Stimulated activated CD8-positive, alpha-beta memory T cell treated with anti-CD3 and anti-CD28 coated beads, Interleukin-15, amount 100 ng/mL, for 48 hours (primary cell): ENCODE measurements at regions not wholly inside any gene's neighbourhood (a gene's known extent, or its start where the extent isn't known, plus 50 kb on each side); places are given as distances from the start of the nearest gene placed in this dataset.
"Not testable (repeated sequence)": the region's sequence is repeated elsewhere in the genome, so short reads cannot be mapped to it uniquely, and the experiment has no call there.

ENCODE experiments used
- DNase-seq, 2 donors: peaks; one replicate each; pipeline ENCODE4 v3.0.0-alpha.2; 2020; ENCODE audit warnings: low read depth in 2 of 2

DNA sequence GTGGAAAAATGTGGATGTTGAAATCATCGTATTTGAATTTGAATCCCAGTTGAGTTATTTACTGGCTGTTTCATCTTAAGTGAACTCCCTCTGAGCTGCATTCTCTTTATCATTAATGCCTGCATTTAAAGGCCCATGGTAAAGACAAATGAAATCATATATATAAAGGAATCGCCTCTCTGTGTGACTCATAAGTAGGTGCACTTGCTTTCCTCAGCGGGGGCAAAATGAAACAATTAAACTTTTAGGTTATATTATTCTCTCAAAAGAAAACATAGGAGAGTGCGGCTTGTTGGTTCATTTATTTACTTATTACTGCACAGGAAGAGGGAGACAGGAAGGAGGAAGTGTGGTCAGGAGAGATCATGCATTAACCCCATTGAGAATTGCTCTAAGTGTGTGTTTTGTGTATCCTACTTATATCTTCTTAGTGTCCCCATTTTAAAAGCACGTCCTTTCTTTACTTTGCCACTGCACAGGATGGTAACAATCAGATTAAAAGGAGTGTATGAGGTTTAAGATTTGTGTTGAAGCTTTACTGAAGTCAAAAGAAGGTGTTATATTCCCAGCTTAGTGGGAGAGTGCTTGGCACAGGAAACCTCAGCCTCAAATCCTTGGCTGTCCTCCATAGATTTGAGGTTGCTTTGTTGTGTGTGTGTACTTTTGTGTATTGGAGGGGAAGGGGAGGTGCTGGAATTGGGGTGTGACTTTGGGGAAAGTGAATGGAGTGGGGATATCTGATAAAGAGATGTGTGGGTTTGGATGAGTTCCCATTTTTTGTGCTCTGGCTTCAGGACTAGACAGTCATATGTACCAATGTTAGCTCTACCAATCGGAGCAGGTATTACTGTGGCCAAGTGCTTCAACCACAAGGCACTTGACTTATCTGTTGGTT lies 595.8 kb upstream of the NR2F2 start:
- DNase-seq, result no peak

DNA sequence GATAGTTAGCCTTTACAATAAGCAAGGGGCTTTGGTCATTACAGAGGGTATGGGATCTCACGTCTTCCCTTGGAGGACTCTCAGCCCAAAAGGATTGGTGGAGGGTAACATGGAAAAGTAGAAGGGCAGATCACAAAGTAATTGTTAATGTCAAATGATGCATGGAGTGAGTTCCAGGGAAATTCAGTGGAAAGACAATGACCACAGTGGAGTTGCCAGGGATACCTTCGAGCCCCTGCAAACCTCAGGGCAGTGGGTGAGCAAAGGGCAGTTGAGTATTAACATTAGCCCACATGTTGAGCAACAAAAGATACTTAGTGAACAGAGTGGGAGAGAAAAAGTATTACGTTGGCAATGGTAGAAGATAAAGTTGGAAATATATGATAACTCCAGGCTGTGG lies 593.4 kb upstream of the NR2F2 start:
- no peak for DNase-seq

DNA sequence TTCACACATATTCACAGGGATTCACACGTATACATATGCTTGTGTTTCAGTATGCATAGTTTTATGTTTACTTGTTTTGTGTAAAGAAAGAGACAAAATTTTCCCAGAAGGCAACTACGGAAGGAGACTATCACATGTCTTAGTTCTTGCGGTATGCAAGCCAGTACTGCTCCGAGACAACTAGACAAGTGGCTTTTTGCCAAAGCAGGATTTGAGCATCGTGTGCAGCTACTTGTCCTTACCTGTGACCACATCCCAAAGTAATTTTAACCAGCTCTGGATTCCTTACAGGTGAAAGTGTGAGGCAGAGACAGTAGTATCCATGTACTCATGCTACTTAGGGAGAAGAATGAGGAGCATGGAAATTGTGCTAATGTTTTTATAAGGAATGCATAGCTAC lies 591.4 kb upstream of the NR2F2 start:
- DNase-seq, result no peak

DNA sequence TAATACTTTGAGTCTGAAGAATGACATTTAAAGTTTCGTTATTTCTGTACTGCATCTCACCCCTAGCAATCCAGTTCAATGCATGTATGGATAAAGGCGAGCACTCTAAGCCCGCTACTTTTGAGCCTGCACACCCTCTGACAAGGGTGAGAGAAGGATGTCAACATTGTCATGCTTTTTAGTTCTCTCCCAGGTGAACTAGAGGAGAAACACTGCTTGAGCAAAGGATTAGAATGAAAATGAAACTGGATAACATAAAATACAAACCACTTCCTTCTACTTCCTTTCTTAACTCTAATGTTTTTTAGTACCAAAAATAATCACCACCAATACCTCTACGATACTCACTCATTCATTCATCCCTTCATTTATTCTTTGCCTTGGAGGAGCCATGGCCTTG lies 588.7 kb upstream of the NR2F2 start:
- DNase-seq, result no peak

DNA sequence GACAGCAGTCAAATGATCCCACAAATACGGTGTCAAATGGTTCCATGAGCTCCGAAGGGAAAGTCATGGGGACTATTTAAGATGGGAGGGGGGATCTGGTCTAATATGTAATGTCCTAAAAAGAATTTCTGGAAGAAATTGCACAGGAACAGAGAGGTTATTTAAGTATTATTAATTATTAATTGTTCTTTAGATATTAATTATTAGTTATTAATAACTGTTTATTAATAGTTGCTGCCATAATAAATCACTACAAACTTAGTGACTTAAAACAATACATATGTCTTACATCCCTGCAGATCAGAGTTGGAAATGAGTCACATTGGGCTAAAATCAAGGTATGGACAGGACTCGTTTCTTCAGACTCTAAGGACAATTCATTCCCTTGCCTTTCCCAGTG lies 588.2 kb upstream of the NR2F2 start:
- DNase-seq, result no peak

DNA sequence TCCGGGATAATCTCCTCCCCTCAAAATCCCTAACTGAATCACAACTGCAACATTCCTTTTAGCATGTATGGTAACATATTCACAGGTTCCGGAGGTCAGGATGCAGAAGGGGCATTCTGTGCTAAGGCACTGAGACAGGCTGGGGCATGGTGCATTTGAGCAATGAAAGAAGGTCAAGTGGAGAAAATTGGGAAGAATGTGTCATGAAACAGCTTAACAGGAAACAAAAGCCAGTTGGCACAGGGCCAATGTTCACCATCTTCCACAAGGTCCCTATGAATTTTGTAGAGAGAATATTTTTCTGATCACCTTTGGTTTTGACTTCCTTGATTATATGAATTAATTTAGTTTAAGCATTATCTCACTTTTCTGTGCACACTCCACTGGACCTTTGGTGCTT lies 587.7 kb upstream of the NR2F2 start:
- no peak for DNase-seq

DNA sequence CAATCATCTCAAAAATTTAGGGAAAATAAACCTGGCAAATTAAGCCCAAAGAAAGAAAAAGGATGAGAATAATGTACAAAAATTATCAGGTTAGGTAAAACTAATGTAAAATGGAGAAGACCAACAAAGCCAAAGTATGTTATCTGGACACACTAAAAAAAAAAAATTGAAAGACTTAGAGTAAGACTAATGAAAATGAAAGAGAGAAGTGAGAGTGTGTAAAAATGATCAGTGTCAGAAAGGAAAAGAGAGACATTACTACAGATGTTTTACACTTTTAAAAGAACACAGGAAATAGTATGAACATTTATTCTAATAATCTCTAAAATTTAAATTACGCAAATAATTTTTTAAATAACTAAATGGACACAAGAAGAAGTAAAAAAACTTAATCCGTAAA lies 573.3 kb upstream of the NR2F2 start:
- DNase-seq, result no peak

DNA sequence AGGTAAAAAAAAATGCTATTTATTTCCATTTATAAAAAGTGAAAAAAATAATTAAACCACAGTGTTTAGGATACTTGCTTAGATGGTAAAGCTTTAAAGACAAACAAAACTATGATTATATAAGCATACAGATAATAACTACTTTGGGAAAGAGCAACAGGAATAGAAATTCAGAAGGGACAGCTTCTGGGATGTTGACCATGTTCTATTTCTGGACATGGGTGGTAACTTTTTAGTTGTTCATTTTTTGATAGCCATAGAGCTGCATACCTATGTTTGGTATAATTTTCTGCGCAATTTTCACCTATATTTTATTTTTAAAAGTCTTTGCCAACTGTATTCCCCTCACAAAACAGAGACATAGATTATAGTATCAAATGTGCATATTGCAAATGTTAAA lies 572.0 kb upstream of the NR2F2 start:
- no peak for DNase-seq

DNA sequence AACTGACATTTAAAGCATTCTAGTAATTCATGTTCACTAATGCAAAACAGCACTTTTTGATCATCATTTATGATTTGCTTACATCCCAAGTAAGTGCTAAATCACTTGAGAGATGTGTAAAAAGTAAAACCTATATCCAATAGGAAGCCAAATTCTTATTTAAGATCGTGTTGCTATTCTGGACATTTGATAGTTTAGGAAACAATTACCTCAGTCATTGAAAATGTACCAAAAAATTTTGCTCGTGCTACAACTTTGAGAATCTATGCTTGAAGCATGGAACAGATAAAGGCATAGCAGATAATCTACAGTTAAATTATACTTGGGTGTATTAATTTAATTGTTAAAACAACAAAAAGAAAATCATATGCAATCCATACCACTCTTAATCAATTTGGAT lies 571.6 kb upstream of the NR2F2 start:
- no peak for DNase-seq

DNA sequence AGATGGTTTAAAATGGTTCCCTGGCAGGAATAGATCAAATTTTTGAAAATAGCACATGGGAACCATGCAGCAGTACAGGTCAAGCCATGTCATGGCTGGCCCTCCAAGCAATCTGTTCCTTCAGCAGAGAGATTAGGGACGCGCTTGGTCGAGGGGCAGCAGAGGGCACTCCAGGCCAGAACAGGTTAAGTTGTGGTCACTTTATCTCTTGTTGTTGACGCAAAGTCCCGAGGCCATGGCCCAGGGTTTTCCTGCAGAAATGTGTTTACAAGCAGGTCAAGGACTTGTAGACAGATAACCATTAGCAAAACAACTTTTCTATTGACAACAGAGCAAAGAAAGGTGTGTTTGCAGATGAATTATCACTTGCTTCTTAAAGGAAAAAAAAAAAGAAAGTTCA lies 570.0 kb upstream of the NR2F2 start:
- DNase-seq, result no peak

DNA sequence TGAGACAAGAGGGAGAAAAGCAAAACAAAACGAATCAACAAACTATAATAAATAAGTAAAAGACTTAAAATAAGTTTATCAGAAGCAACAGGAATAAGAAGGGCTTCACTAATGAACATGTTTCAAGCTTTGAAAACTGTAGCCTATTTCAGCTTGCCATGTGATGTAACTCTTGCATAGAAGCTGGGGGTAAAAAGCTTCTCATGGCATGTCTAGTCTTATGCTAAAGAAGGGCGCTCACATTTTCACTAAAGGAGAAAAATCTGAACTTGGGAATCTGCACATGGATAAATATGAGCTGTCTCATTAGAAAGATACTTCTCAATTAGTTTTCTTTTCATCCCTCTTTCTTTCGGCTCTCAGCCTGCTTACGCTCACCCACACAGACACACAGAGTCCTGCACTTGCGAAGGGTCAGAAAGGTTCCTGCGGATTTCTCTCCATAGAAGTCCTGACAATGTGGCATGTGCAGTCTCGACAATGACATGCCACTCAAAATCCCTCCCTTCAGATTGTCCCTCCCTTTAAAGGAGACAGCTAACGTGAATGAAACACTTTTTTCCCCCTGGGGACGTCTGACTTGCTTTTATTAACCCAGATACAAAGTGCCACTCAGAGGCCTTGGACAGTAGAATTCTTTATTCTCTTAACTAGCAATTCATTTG lies 568.9 kb upstream of the NR2F2 start:
- no peak for DNase-seq

DNA sequence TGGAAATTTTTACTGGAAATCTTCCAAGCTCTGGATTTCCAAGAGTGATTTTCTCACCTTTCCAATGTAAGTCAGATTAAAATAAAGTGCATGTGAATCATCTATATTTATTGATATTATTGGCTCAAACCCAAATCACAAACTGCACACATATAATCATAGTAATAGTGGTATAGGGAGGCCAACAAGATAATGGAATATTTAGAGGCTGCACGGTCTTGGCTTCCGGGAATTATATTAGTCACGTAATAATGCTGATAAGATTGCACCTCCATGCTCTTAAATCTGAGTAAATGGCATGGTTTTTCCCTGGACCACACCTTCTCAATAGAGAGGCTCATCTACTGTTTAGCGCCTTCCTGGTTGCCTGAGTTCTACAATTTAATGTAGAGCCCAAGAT lies 567.1 kb upstream of the NR2F2 start:
- no peak for DNase-seq

DNA sequence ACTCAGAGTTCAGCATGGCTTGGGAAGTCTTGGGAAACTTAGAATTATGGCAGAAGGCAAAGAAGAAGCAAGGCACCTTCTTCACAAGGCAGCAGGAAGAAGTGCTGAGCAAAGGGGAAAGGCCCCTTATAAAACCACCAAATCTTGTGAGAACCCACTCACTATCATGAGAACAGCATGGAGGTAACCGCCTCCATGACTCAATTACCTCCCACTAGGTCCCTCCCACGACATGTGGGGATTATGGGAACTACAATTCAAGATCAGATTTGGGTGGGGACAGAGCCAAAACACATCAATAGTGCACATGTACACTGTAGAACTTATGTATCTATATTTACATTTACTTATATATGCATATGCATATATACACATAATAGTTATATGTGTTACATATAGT lies 565.3 kb upstream of the NR2F2 start:
- DNase-seq, result no peak

DNA sequence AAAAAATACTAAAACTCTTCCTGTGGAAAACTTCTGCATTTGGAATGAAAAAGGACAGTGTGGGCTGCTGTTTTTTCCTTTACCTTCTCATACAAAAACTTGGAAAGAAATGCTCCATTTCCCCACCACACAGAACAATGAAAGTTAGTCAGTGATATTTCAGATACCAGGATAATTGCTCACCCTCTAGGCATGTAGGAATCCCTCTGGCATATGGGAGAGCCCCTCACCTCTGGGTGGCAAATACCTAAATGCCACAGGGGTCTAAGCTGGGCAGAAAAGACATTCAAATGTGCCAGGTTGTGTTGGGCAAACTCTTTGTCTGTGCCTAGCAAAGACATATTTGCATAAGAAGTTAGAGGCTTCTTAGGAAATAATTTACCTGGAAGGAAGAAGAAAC lies 560.3 kb upstream of the NR2F2 start:
- DNase-seq, result no peak

DNA sequence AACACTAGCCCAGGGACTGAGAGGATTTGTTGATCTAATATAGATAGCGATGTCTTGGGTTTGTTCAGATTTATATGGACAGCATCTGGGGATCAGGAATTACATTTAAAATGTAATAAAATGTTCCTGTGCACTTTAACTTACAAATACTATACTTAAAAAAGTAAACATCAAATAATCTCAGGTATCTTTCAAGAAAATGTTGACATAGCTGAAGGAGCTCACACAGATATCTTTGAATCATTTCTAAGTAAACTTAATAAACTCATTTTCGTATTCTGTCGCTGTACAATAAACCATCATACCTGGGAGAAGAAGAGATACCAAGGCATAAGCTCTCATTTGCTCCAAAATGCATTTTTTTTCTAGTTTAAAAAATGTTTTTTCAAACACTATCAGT lies 557.5 kb upstream of the NR2F2 start:
- no peak for DNase-seq

DNA sequence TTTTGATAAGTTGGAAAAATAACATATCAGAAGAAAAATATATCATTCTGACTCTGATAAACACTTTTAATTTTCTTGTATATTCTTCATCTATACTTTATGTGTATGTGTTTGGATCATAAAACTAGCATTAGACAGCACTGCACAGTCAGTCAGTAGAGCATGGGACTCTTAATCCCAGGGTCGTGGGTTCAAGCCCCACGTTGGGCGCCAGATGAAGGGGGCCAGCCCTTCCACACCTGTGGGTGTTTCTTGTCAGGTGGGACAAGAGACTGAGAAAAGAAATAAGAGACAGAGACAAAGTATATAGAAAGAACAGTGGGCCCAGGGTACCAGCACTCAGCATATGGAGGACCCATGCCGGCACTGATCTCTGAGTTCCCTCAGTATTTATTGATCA lies 546.0 kb upstream of the NR2F2 start:
- DNase-seq, result no peak

DNA sequence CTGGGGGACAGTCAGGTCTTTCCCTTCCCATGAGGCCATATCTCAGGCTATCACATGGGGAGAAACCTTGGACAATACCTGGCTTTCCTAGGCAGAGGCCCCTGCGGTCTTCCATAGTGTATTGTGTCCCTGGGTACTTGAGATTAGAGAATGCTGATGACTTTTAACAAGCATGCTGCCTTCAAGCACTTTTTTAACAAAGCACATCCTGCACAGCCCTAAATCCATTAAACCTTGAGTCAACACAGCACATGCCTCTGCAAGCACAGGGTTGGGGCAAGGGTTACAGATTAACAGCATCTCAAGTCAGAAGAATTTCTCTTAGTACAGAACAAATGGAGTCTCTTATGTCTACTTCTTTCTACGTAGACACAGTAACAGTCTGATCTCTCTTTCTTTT lies 545.2 kb upstream of the NR2F2 start:
- not testable (repeated sequence) for DNase-seq

DNA sequence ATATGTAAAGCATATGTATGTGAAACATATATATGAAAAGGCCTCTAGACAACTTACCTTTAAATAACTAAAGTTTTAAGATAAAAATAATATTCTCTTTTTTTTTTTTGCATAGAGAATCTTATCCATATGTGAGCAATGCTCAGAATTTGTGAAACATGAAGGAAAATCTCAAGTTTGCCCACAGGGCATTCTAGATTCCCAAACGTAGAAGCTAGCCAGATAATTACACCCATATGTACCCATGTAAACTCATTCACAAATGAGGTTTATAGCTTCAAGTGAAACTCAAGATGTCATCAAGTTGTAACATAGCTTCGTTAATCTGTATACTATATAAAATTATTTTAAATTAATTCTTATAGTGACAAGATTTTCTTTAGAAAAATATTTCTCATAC lies 537.3 kb upstream of the NR2F2 start:
- DNase-seq, result no peak

DNA sequence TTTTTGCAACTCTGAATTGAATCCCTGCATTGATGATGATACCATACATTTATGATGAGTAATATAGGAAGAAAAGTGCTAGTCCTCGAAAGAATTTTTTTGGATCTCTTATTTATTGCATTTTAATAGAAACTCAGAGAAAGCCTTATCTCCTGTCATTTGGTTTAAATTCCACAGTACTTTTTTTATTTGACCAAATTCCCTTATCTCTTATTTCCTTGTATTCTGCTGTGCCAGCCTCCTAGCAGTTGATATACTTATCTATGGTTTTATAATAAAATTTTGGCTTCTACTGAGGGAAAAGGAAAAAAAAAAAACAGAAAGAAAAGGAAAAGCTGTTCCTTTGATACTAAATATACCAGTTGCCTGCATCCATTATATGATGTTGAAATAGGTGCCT lies 535.1 kb upstream of the NR2F2 start:
- no peak for DNase-seq

DNA sequence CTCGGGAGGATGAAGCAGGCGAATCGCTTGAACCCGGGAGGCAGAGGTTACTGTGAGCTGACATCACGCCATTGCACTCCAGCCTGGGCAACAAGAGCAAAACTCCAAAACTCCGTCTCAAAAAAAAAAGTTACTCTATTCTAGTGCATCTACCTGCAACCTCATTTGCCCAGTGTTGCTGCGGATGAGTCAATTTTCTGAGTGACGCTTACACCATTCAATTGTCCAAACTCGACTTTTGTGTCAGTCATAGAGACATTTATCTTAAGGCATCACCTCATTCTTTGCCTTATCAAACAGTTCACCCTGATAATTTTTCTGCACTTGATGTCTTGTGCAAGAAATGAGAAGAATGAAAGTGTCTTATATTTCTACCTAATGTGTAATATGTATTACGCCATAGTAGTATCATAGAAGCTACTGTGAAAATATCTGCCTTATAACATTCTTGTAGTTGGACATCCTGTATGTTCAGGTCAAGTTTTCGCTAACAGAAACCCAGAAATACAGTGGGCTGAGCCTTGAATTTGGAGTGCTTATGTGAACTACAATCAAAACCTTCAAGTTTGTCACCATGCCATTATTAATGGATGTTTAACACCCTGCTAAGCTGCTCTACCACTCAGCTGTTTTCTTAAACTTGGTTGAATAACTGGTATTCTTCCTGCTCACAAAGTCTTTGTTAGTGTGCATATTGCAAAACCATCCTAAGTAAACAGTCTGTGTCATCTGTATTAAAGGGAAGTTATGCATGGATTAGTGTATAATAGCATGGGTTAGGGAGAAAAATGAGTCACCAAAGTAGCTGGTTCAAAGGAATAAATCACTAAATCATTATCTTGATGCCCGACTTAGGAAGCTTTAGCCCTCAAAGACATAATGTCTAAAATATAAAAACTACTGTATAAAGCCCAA lies 531.0 kb upstream of the NR2F2 start:
- no peak for DNase-seq

DNA sequence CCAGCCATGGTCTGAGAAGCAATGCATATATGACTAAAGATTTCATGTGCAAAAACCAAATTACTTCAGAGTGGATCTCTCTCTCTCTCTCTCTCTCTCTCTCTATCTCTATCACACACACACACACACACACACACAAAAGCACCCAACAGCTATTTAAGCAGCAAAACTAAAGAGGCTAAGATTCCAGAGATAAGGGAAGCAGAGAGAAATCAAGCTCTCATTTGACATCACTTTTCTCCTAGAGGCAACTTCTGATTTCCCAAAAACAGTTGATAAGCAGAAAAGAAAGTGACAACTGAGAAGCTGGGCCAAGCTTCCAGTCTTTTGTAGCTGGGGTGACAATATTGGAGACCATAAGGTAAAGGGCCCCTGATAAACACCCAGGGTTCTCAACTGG lies 526.0 kb upstream of the NR2F2 start:
- no peak for DNase-seq

DNA sequence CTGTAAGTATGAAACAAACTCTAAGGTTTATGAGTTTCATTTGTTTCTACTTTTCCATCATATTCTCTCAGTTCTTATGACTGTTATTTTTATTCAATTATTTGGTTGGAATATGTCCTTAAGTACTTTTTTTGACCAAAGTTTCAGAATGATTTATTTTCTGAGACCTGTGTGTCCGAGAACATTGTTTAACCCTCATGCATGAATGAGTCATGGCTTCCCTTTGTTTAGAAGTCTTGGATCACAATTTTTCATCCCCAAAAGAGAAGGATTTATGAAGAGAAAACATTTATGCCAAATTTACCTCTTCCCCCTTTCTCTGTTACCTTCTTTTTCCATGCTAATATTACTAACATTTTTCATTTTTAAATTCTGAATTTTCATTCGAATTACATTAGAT lies 518.0 kb upstream of the NR2F2 start:
- no peak for DNase-seq

DNA sequence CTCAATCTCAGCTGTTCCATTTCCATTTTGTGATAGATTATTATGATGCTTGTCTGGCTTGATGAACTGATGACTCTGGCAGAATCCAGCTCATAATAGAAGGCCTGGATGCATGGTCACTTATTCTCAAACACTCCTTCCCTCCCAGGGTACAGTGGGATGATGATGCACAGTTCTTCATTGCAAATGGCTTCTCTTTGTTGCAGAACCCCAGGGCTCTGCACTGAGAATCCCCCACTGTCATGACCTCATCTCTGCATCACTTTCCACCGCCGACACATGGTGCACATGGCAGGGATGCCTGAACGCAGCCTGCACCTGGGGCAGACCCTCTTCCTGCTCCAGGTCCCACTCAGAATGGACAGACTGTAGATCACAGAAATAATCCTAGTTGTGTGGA lies 515.6 kb upstream of the NR2F2 start:
- no peak for DNase-seq
